ENCODE measurements at regions not wholly inside any gene's neighbourhood (a gene's known extent, or its start where the extent isn't known, plus 50 kb on each side); places are given as distances from the start of the nearest gene placed in this dataset.

- TF ChIP-seq YY1 (IDR thresholded peaks at IDR 0.05; ENCODE audit: insufficient read depth, insufficient read length), result no peak
- no peak for TF ChIP-seq ZNF274 (IDR thresholded peaks at IDR 0.05; ENCODE audit: low read depth, low read length)
These were observed 507.4 kb upstream of the TMPO start for GRCh38 chr12:98007963-98008362.

Measured in NT2/D1 (cell line).